SK-N-SH (cell line): ENCODE measurements at regions not wholly inside any gene's neighbourhood (a gene's known extent, or its start where the extent isn't known, plus 50 kb on each side); places are given as distances from the start of the nearest gene placed in this dataset.

Experiments used
- GATA2 ChIP-seq: sonication (generic); formaldehyde crosslinking; IDR thresholded peaks from 2 replicates; pipeline ENCODE4 v1.5.0; 2020; ENCODE audit warnings: mild to moderate bottlenecking, missing genetic modification reagents
- TF ChIP-seq, protein P1 (sequence below): fragments of 200-600 bp; sonication (generic); IDR thresholded peaks from 2 replicates; pipeline ENCODE4 v1.6.1; 2017; ENCODE audit warnings: antibody characterized with exemption, mild to moderate bottlenecking, moderate library complexity

DNA sequence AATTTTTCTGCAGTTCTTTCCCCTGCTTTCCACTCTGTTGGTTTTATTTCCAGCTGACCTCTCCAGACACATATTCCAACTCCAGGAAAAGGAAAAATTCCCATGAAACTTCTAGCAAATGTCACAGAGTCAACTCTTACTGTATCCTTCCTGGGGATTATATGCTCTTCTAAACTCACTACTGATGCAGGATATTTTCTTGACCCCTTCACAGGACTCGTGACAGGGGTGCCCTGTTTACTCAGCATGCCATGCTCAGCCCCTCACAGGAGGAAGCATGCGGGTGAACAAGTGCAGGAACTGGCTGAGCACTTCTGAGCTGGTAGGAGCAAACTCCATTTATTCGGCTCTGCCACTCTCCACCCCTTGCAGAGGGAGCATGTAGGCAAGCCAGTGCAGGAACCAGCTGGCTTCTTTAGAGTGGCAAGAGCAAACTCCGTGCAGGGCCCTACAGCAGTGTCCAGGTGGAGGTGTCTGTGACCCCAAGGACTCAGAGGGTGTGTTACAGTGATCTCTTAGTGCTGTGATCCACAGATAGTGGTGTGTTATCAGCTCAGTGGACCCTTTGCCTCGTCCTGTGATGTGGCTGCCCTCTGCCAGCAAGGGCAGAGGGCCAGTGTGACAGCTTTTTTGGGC lies 413.6 kb upstream of the GRM7 start:
- TF ChIP-seq, protein P1, sequence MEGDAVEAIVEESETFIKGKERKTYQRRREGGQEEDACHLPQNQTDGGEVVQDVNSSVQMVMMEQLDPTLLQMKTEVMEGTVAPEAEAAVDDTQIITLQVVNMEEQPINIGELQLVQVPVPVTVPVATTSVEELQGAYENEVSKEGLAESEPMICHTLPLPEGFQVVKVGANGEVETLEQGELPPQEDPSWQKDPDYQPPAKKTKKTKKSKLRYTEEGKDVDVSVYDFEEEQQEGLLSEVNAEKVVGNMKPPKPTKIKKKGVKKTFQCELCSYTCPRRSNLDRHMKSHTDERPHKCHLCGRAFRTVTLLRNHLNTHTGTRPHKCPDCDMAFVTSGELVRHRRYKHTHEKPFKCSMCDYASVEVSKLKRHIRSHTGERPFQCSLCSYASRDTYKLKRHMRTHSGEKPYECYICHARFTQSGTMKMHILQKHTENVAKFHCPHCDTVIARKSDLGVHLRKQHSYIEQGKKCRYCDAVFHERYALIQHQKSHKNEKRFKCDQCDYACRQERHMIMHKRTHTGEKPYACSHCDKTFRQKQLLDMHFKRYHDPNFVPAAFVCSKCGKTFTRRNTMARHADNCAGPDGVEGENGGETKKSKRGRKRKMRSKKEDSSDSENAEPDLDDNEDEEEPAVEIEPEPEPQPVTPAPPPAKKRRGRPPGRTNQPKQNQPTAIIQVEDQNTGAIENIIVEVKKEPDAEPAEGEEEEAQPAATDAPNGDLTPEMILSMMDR, result no peak
- no peak for TF ChIP-seq GATA2 (CRISPR knock-in tag)
